IPS-15b (cell line): ENCODE measurements at regions not wholly inside any gene's neighbourhood (a gene's known extent, or its start where the extent isn't known, plus 50 kb on each side); places are given as distances from the start of the nearest gene placed in this dataset.
"Not testable (repeated sequence)": the region's sequence is repeated elsewhere in the genome, so short reads cannot be mapped to it uniquely, and the experiment has no call there.

ENCODE experiments used
- H3K27me3 ChIP-seq: one replicate; pipeline ENCODE4 v1.6.1; 2013; ENCODE audit warnings: low read length; ENCODE audit not compliant: control insufficient read depth, insufficient read depth
- H3K36me3 ChIP-seq: one replicate; pipeline ENCODE4 v1.6.1; 2013; ENCODE audit warnings: low read length; ENCODE audit not compliant: control insufficient read depth, insufficient read depth
- H3K4me1 ChIP-seq: one replicate; pipeline ENCODE4 v1.6.1; 2013; ENCODE audit warnings: mild to moderate bottlenecking, low read length; ENCODE audit not compliant: control insufficient read depth, insufficient read depth
- H3K4me3 ChIP-seq: one replicate; pipeline ENCODE4 v1.5.1; 2013; ENCODE audit warnings: low read depth, low read length
- H3K9ac ChIP-seq: one replicate; pipeline ENCODE4 v1.6.1; 2013; ENCODE audit warnings: low read depth, mild to moderate bottlenecking, low read length
- H3K9me3 ChIP-seq: one replicate; pipeline ENCODE4 v1.6.1; 2013; ENCODE audit warnings: mild to moderate bottlenecking, low read length; ENCODE audit not compliant: control insufficient read depth, insufficient read depth

GRCh38 chr4:79604152-79604551 is 196.1 kb upstream of the GK2 start:
- no peak overlapping the region for H3K4me3 ChIP-seq
- H3K36me3 ChIP-seq: no peaks in the 10 kb centered on the region
- no peaks in the 10 kb centered on the region for H3K9me3 ChIP-seq
- H3K27me3 ChIP-seq: no peaks in the 10 kb centered on the region
- no peaks in the 10 kb centered on the region for H3K4me1 ChIP-seq
- no peak overlapping the region for H3K9ac ChIP-seq

DNA sequence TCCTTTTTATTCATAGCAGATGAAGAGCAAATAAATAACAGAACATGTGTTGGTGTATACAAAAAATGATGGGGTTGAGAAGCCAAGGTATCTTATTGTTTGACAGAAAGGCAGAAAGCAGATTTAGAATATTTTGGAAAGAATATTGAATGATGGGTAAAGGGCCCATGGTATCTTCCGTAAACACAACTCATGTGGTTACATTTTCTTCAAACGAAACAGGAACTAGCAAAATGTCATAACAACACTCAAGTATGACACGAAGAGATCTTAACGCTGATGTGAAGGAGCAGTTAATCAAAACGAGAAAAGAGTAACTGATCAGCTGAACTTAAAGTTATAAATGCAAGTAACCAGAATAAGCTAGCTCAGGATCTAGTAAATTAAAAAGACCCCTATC is 195.7 kb upstream of the GK2 start:
- H3K9ac ChIP-seq: no peak overlapping the region
- no peaks in the 10 kb centered on the region for H3K9me3 ChIP-seq
- no peaks in the 10 kb centered on the region for H3K4me1 ChIP-seq
- H3K36me3 ChIP-seq: no peaks in the 10 kb centered on the region
- H3K4me3 ChIP-seq: no peak overlapping the region
- H3K27me3 ChIP-seq: no peaks in the 10 kb centered on the region

GRCh38 chr4:79599691-79600090 is 191.7 kb upstream of the GK2 start:
- no peaks in the 10 kb centered on the region for H3K27me3 ChIP-seq
- H3K4me3 ChIP-seq: no peak overlapping the region
- no peaks in the 10 kb centered on the region for H3K4me1 ChIP-seq
- H3K9ac ChIP-seq: no peak overlapping the region
- no peaks in the 10 kb centered on the region for H3K9me3 ChIP-seq
- H3K36me3 ChIP-seq: no peaks in the 10 kb centered on the region

DNA sequence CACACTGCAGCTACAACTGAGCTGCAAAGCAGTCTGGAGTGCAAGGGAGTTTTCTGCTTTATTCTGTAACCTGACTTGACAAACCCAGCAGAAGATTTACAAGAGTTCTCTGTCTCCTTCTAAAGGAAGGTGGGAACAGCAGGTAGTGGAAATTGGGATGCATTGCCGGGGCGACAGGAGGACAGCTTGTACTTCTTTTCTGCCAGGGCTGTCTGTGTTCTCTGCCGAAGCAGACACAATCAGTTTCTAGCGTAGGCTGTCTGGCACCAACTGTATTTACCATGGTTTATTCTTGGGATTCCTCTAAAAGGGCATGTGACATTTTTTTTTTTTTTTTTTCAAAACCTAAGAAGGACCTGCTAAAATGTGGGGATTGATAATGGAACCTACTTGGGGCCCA is 190.8 kb upstream of the GK2 start:
- Histone ChIP-seq H3K27me3 (no peaks in the 10 kb centered on the region), H3K4me3 (no peak overlapping the region), H3K36me3 (no peaks in the 10 kb centered on the region), H3K9me3 (no peaks in the 10 kb centered on the region), H3K9ac (no peak overlapping the region), H3K4me1 (no peaks in the 10 kb centered on the region)

DNA sequence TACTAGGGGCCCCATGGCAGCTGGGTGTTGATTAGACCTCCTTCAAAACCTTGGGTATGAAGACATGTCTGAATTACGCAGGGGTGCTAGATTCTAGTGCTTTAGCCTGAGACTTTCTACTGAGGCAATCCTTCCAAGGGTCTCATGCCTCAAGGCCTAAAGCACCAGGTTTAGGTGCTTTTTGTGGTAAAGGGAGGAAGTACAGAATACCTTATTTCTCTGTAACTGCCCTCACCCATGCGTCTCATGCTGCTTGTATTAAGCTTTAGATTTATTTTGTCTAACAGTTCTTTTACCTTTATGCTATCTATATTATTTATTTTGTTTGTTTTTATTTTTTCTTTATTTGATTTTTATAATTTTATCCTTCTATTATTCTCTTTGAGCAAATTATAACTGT is 190.2 kb upstream of the GK2 start:
- H3K4me1 ChIP-seq: no peaks in the 10 kb centered on the region
- no peaks in the 10 kb centered on the region for H3K27me3 ChIP-seq

DNA sequence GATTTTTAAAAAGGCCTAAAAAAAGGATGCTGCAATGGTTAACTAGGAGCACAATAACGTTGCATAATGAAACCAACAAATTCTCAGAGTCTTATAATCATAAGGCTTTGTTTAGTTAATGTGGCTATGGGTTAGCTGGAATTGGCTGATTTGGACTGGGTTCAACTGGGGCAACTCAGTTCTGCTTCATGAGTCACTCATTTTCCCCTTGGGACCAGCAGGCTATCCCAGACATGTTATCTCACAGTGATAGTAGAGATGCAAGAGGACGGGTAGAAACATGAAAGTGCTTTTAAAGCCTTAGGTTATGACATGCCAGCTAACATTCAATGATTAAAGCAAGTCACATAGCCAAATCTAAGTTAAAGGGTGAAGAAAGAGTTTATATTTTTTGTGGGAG is 189.2 kb upstream of the GK2 start:
- Histone ChIP-seq H3K27me3 (no peaks in the 10 kb centered on the region), H3K9ac (no peak overlapping the region), H3K4me3 (no peak overlapping the region), H3K4me1 (no peaks in the 10 kb centered on the region), H3K36me3 (no peaks in the 10 kb centered on the region), H3K9me3 (no peaks in the 10 kb centered on the region)

More for the DNA sequence above, 190.2 kb upstream of the GK2 start:
- Histone ChIP-seq H3K9ac (no peak overlapping the region), H3K36me3 (no peaks in the 10 kb centered on the region), H3K9me3 (no peaks in the 10 kb centered on the region), H3K4me3 (no peak overlapping the region)

- not testable (repeated sequence) for H3K9ac ChIP-seq
These were observed 184.2 kb upstream of the GK2 start for GRCh38 chr4:79592218-79592617.

DNA sequence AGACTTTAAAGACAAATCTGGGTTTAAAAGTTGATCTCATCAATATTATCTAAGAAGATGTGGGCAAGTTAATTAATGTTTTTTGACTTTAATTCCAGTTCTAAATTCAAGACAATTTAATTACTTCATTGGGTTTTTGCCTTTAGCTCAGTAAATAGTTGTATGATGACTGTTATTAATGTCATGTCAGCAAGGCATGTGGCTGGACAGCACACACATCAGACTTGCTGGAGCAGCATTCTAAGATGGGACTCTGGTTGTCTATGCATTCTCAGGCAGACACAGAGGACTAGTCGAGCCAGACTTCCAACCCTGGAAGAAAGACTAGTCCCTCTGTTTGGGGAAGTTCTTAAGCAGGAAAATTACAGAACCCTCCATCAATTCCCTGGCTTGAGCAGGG is 180.7 kb upstream of the GK2 start:
- Histone ChIP-seq H3K4me1 (peaks cover 5% of the 10 kb centered on the region), H3K9me3 (no peaks in the 10 kb centered on the region), H3K4me3 (no peak overlapping the region)

More at GRCh38 chr4:79592218-79592617, 184.2 kb upstream of the GK2 start:
- not testable (repeated sequence) for H3K27me3 ChIP-seq, H3K4me3 ChIP-seq, H3K9me3 ChIP-seq, H3K4me1 ChIP-seq, H3K36me3 ChIP-seq

DNA sequence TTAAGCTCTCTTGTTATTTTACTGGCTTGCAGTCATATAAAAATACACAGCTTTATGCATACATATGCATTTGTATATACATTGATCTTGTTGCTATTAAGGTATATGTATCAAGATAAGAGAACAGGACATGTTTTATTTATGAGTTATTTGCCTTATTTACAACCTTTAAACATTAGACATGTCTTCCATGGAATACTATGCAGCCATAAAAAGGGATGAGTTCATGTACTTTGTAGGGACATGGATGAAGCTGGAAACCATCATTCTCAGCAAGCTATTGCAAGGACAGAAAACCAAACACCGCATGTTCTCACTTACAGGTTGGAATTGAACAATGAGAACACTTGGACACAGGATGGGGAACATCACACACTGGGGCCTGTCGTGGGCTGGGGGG is 179.2 kb upstream of the GK2 start:
- not testable (repeated sequence) for H3K36me3 ChIP-seq, H3K9ac ChIP-seq, H3K4me3 ChIP-seq, H3K4me1 ChIP-seq, H3K27me3 ChIP-seq, H3K9me3 ChIP-seq

More for the DNA sequence above, 180.7 kb upstream of the GK2 start:
- Histone ChIP-seq H3K9ac (no peak overlapping the region), H3K27me3 (no peaks in the 10 kb centered on the region), H3K36me3 (no peaks in the 10 kb centered on the region)

DNA sequence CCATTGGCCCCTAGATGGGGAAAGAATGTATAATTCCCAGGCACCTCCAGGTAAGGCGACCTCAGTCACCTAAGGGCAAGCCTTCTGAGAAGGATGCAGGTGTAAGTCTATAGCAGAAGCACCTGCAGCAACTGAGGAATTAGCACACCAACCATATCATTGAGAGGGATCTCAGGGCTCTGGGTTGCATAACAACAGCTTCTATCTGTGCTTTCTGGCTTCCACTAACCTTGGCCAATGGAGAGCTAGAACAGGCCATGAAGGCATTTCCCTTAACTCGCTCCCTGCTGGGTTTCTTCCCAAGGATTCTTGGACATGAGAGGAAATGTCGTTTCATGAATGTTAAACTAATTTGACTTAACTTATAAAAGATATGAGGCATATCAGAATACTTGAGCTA is 177.8 kb upstream of the GK2 start:
- H3K4me3 ChIP-seq: no peak overlapping the region
- no peaks in the 10 kb centered on the region for H3K36me3 ChIP-seq
- H3K9me3 ChIP-seq: no peaks in the 10 kb centered on the region
- no peaks in the 10 kb centered on the region for H3K27me3 ChIP-seq
- H3K9ac ChIP-seq: no peak overlapping the region
- H3K4me1 ChIP-seq: peaks cover 5% of the 10 kb centered on the region

DNA sequence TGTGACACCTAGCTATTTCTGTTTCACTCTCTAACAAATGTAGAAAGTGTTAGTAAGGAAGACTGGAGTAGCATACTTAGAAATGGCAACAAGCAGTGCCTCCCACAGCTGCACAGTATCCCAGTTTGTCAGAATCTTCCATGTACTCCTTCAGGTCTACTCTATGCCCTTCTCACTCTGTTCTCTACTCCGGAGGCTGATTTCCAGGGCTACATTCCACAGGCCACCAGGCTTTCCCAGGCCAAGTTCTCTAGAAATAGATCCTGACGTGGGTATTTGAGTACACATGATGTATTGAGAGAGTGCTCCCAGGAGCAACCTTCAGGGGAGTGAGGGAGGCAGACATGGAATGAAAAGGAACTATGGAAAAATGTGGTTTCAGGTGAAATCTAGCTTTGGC is 177.3 kb upstream of the GK2 start:
- Histone ChIP-seq H3K9ac (no peak overlapping the region), H3K4me3 (no peak overlapping the region), H3K9me3 (no peaks in the 10 kb centered on the region), H3K4me1 (peaks cover 5% of the 10 kb centered on the region), H3K27me3 (no peaks in the 10 kb centered on the region), H3K36me3 (no peaks in the 10 kb centered on the region)

DNA sequence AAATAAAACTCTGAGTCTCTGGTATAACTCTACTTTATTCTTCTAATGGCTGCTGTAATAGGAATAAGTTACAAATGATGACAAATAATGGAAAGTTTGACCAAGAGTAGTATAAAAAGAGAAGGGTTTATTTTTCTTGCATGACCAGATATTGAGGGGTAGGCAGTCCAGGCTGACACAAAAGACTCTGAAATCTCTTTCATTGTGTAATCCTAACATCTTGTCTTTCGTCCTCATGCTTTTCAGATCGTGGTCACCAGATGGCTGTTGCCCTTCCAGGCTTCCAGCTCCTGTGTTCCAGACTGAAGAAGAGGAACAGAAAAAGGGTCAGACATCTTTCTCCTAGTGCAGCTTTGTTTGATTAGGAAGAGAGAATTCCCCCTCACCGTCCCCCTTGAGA is 176.9 kb upstream of the GK2 start:
- Histone ChIP-seq H3K9me3 (no peaks in the 10 kb centered on the region), H3K4me3 (no peak overlapping the region), H3K36me3 (no peaks in the 10 kb centered on the region), H3K9ac (no peak overlapping the region), H3K27me3 (no peaks in the 10 kb centered on the region), H3K4me1 (peaks cover 5% of the 10 kb centered on the region)

DNA sequence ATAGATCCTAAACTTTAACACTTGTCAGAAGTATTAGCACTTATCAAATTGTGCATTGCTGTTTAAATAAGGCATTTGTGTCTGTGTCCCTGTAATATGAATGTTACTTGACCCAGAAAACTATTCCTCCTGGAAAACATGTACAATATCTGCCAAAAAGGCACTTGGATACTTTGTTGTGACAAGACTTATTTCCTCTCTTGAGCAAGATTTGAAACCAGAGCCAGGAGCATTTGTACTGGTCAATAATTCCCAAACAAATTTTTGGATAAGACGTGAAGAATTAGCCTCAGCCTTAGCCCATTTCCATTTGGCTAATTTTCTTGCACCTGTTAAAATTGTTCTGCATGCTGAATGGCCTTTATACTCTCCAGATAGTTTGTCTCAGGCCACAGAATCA is 176.3 kb upstream of the GK2 start:
- H3K9me3 ChIP-seq: no peaks in the 10 kb centered on the region
- no peaks in the 10 kb centered on the region for H3K27me3 ChIP-seq
- no peaks in the 10 kb centered on the region for H3K36me3 ChIP-seq
- H3K9ac ChIP-seq: no peak overlapping the region
- H3K4me3 ChIP-seq: no peak overlapping the region
- peaks cover 5% of the 10 kb centered on the region for H3K4me1 ChIP-seq
